NCI-H1930 (cell line): ENCODE measurements at regions not wholly inside any gene's neighbourhood (a gene's known extent, or its start where the extent isn't known, plus 50 kb on each side); places are given as distances from the start of the nearest gene placed in this dataset.
"Not testable (repeated sequence)": the region's sequence is repeated elsewhere in the genome, so short reads cannot be mapped to it uniquely, and the experiment has no call there.

Experiments
- DNase-seq, 2 experiments: peaks; one replicate each; lab custom pipeline; 2025; lab: John Stamatoyannopoulos, UW

DNA sequence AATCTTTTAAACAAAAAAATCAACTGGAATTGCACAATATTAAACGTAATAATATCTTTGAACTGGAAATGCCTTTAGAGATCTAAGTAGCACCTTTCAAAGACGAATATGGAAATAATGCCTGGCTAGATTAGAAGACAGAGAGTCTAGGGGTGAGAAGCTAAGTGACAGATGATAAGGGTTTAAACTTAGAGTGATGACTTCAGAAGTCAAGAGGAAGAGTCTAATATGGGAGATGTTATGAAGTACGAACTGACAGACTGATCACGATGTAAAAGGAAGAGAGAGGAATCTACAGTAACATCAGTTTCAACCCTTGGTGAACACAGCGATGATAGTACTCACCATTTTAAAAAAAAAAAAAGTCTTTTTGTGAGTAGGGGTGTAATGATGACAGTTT, 57.9 kb downstream of the HINT1 start:
- no peak for DNase-seq

DNA sequence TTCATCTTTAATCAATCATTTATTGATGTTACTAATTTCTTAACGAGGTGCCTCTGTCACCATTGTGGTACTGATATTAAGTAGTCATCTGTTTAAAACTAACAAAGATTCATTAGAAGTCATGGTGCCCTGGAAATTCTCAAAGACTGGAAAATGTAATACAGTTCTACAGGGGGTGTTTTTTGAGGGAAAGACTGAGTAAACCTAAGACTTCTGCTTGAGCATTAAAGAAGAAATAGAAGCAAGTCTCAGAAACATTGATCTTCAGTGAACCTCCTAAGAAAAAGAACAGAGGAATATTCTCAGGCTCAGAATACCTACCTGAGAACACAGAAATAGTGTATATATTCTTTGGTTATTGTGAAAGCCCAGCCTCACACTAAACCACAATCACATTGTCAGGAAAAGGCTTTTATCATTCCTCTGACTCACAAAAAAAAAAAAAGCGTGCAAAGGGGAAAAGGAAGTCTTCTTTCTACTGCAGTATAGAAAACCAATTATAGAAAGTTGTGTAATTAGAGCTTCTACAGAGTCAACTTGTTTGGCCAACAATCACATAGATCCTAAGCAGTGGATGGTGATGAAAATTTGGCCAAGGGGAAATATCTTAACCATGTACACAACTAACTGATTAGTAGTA, 60.8 kb downstream of the HINT1 start:
- DNase-seq = no peak

DNA sequence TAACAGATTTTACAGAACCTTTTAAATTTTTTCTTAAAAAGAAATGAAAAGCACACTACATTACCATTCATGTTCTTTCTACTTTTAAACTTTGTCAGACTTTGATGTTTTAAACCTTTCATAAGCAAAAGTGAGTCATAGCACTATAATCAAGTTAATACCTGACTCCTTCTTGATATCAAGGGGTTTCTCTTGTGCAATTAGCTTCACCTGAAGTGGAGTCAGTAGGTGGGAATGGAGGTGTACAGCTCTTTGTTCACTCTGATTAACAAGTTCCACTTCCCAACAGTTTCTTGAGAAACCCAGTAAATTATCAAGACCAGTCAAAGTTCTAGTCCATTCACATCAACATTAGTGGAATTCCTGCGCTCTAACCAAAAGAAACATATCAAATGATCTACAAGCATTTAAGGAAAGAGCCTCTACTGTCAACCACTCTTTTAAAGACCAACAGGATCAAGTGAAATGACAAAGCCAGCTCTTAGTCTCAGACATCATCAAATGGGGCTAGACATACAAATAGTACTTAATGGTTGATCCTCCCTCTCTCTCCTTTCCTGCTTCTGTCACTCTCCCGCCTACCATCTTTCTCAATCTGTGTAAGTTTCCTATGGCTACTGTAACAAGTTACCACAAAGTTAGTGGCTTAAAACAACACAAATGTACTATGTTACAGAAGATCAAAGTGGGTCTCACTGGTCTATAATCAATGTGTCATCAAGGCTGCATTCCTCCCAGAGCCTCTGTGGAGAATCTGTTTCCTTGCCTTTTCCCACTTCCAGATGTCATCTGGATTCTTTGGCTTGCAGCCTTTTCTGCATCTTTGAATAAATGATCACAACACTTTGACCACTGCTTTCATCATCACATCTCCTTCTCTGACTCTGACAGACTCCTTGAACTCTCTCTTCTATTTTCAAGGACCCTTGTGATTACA, 68.0 kb downstream of the HINT1 start:
- DNase-seq = no peak

DNA sequence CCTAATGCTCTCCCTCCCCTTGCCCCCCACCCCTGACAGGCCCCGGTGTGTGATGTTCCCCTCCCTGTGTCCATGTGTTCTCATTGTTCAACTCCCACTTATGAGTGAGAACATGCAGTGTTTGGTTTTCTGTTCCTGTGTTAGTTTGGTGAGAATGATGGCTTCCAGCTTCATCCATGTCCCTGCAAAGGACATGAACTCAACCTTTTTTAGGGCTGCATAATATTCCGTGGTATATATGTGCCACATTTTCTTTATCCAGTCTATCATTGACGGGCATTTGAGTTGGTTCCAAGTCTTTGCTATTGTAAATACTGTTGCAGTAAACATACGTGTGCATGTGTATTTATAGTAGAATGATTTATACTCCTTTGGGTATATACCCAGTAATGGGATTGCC, 69.5 kb downstream of the HINT1 start:
- not testable (repeated sequence) for DNase-seq

DNA sequence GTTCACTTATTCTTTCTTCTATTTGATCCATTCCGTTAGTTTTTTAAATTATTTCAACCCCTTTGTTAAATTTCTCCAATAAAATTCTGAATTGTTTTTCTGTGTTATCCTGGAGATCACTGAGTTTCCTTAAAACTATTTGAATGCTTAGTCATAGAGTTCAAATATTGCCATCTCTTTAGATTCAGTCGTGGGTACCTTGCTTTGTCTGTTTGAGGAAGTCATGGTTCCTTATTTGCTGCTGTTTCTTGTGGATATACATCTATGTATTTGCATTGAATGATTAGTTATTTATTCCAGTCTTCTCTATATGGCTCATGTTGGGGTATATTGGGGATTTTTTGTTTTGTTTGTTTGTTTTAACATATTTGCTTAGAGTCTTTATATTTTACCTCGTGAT, 80.6 kb downstream of the HINT1 start:
- no peak for DNase-seq

DNA sequence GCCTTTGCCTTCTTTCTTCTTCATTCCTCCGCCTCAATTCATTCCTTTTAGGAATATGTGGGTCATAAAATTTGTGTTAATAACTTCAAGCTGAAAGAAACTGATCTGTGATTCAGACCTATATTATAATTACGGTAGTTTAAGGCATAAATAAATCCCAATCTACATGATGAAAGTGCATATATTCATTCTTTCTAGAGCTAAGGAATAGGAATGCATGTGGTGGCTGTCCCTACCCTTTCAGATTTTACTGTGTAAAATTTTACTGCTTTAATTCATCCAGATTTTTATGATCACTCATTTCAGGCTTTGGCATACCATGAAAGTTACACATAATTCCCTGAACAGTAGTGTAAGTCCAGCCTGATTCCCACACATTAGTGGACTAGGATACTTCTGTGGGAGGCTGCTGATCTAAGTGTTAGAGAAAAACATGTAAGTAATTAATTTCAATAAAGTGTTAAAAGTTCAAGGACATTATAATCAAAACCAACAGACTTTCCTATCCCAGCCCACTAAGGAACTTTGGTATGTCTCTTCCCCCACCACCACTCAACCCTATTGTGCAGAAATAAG, 83.1 kb downstream of the HINT1 start:
- no peak for DNase-seq

DNA sequence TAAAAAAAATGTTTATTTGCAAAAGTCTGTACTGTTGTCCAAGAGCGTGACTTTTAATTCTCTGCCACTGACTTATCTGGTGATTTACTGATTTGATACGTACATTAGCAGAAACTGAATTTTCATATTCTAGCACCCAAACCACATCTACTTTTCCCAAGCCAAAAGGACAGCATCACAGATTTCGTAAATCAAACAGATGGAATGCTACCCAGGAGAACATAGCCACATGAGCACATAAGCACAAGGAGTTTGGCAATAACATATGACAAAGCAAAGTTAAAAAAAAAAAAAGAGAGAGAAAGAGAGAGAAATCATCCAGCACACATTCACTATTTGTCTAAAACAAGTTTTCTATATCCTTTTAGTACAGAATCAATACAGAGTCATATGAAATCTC, 83.7 kb downstream of the HINT1 start:
- no peak for DNase-seq

DNA sequence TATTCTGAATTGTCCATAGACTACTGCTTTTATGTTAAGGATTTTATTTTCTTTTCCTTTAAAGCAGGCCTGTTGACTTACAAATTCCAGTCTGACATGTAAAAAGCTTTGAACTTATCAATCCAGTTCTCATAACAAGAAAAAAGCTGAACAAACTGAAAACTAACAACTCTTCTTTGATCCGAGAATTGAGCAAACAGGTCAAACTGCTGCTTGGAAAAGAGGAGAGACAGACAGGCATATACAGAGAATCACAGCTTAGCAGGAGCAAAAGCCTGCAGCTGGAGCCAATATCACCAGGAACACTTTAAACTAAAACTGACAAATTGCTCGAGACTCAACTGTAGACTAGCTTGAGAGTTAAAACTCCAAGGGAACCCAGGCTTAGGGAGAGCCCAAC, 85.8 kb downstream of the HINT1 start:
- no peak for DNase-seq

DNA sequence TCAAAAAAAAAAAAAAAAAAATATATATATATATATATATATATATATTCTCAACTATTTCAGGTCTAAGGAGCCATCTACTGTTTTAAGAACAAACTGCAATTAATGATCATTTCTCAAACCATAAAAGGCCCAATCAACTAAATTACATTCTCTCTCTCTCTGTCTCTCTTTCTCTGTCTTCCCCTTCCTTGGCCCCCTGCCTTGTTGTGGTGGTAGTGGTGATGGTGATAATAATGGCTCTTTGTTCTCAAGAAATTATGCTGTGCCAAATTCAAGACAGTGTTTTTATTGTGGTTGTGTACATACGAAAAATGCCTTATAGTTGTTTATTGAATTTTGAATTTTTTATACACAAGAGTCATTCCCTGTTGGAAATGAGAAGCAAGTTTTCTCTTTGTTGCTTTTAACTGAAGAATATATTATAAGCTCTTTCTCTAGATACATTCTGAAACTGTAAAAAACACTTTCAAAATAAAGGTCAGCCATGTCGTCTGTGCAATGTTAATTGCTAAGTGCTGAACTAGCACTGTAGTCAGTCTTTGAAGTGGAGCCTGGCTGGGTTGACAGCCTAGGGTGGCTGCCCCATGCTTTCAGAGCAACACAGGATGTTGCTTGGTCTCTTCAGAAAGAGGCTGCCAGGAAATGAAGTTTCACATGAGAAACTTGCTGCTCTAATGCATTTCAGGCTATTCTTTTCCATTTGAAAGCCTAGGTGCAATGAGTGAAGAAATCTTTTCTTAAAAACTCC, 96.0 kb downstream of the HINT1 start:
- DNase-seq = no peak

DNA sequence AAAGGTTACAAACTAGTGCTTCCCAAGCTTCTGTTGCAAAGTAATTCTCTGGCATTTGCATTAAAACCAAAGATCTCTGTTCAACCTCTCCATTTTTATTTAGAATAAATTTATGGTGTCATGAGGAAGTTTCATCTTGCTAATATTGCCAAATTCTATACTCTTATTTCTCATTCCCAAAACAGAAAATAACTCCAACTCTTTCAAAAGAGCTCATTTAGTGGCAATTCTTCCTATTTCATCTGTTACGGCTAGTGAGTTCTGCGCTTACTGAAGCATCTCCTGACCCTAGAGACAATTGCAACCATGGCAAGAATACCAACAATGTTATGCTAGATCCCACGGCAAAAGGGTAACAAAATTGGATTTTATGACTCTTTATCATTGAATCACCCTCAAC, 97.0 kb downstream of the HINT1 start:
- no peak for DNase-seq

DNA sequence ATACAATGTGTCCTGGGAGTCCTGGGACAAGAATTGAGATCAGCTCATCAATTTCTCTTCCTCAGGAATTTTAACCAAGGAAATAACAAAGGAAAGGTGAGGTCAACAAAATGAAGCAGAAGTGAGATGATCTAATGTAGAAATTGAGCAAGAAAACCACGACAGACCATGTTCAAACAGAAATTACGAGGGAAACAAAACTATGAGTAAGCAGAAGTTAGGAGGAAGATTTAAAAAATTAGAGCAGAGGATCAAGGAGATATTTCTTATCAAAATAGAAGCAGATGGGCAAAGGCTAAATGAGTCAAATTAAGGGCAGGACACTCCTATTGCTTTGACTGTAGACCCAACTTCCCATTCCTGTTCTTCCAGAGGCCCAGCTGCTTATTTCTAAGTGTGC, 97.4 kb downstream of the HINT1 start:
- no peak for DNase-seq

DNA sequence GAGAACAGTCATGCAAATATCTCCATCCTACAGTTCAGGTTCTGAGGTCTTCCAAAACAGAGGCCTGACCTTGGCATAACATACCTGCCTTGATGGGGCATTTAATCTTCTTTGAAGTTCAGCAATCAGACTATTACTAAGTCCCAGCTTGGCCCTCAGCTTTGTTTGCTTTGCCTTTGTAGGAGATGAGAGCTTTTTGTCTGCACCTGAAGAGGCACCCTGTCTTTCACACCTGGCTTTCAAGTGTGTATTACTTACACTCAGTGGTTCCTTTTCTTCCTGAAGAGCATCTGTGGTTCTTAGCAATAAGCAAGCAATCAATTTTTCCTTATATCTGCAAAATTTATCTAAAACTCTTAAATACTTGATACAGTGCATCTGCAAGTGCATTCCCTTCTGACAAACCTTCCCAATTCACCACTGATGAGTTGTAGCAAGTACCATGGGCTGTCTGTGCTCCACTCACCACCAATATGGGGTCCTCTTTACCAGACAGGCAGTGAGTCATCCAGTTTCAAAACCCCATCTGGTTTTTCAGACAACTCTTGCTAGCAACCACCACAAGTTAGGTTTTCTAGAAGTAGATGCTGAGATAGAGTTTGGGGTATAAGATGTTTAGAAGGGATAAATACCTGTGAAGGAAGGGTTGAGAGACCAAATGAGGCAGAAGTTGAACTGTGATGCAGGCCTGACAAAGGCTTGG, 100.2 kb downstream of the HINT1 start:
- no peak for DNase-seq

DNA sequence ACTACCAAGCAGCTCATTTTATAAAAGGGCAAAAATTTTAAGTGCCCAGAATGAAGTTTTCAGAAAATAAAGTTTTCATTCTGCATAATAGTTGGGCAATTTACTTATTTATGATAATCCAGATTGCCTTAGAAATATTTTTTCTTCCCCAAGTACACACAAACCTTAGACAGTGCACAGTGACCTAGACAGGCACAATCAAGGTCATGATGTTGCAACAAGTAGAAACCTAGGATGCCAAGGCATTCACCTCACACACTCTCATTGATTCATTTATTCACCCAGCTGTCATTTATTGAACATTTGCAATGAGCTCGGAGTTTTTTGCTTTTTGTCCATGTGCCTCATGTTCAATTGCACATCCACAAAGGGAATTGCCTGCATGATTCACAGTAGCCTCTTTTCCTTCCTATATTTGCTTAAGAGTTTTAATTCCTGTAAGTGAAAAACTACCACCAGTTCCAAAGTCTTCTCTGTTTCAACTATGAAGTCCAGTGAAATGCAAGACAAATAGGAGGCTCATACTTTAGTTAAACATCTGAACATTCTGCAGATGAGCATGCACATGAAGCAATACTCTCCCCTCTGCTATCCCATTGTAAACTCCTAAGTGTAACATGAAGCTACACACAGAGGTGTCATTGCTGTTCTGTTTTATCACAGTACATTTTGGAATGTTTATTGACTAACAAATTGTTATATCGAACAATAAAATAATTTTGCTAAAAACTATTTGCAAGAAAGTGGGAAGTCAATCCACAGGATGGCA, 122.9 kb downstream of the HINT1 start:
- no peak for DNase-seq

DNA sequence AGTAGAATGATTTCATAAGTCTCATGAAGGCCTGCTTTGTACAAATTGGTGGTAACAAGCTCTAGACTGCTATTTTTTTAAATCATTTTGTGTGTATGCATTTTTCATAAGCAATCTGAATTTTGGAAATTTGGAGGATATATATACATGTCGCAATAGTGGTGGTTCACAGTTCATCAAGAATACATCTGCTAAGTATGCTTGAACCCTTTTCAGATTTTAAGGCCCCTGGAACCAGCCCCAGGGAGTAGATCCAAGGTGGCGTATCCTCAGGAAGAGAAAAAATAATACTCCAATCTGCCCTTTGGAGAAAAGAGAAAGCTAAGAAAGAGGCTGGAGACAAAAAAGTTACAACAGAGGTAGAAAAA, 141.6 kb downstream of the HINT1 start:
- no peak for DNase-seq

DNA sequence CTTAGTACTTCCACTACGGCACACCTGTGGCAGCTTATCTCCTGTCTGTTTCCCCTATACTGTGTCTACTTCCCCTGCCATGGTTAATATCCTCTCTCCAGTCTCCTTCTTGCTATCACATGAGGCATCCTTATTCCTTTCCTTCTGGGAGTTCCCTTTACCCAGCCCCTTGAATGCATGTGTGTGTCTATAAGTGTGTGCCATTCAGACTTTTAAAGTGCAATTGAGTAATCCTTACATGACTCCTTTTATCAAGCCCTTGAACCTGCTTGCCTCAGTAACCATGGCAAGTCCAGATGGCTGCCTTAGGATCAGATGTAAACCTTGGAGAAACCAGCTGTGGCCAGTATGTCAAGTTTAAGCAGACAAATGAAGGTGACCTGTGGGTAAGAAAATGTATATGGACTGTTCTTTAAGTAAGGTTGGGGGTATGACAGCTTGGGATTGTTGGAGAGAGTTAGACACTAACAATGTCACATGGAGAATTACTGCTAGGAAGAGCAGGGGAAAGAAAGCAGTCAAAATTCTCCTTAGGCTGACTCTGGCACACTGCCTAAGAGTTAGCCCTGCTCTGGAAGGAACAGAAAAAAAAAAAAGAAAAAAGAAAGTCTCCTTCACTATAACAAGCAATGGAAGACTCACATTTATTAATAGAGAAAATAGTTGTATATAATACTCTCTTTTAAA, 142.1 kb downstream of the HINT1 start:
- no peak for DNase-seq

DNA sequence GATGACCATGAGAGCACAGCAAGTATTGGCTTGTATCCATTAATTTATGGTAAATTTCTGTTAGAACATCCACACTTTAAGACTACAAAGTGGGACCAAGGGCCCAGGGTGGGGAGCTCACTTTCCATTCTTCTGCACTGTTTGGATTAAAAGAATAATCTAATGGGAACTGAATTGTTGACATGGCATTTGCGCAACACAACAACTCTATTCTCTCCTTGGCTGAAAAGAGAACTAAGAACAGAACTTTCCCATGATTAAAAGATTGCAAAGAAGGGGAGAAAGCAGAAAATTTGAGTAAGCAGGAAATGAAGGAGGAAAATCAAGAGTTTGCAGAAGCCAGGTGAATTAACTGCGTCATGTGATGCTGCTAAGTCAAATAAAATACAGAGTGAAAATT, 143.4 kb downstream of the HINT1 start:
- no peak for DNase-seq

DNA sequence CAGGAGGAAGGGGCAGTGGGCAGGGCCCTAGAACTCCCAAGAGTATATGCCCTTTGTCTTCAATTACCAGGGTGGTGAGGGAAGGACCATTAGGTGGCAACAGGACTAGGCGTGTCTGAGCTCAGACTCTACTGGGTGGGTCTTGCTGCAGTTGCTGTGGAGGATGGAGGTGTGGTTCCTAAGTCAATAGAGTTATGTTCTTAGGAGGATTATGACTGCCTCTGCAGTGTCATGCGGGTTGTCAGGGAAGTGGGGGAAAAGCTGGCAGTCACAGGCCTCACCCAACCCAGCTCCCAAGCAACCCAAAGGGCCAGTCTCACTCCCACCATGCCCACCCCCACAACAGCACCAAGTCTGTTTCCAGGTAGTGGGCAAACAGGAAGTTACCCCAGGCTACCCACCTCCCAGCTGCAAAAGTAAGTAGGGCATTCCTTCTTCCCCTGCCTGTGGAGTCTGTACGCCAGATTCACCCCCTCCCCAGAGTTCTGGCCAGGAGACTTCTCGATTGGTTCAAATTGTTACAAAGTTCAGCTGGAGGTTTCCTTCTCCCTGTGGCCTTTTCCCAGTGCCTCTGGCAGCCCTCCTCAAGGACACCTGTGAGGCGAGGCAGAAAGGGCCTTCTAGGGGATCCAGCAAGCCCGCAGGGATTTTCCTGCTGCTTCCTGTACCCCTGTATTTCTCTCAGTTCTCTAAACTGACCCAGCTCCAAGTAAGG, 145.3 kb downstream of the HINT1 start:
- no peak for DNase-seq

DNA sequence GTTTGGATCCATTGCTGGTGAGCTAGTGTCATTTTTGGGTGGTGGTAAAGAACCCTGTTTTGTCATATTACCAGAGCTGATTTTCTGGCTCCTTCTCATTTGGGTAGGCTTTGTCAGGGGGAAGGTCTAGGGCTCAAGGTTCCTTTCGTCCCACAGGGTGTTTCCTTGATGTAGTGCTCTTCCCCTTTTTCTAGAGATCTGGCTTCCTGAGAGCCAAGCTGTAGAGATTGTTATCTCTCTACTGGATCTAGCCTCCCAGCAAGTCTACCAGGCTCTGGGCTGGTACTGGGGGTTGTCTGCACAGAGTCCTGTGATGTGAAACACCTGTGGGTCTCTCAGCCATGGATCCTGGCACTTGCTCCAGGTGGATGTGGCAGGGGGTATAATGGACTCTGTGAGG, 145.9 kb downstream of the HINT1 start:
- no peak for DNase-seq

DNA sequence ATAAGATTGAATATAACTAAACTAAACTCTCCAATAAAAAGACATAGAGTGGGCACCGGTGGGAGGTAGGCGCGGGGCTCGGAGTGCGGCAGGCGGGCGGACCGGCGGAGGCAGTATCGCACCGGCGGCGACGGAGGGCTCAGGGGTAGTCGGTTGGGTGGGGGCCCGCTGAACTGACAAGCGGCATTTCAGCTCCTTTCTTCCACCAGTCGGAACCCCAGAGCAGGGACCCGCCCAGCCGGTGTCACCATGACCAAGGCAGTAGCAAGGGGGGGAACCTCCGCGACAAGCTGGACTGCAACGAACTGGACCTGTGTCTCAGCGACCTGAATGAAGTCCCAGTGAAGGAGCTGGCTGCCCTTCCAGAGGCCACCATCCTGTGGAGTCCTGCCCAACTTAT, 156.7 kb downstream of the HINT1 start:
- no peak for DNase-seq
